RKO (cell line): ENCODE measurements at regions not wholly inside any gene's neighbourhood (a gene's known extent, or its start where the extent isn't known, plus 50 kb on each side); places are given as distances from the start of the nearest gene placed in this dataset.

Source experiments
- DNase-seq: peaks from one replicate; pipeline ENCODE4 v3.0.0-alpha.2; 2016; ENCODE audit warnings: low spot score

DNA sequence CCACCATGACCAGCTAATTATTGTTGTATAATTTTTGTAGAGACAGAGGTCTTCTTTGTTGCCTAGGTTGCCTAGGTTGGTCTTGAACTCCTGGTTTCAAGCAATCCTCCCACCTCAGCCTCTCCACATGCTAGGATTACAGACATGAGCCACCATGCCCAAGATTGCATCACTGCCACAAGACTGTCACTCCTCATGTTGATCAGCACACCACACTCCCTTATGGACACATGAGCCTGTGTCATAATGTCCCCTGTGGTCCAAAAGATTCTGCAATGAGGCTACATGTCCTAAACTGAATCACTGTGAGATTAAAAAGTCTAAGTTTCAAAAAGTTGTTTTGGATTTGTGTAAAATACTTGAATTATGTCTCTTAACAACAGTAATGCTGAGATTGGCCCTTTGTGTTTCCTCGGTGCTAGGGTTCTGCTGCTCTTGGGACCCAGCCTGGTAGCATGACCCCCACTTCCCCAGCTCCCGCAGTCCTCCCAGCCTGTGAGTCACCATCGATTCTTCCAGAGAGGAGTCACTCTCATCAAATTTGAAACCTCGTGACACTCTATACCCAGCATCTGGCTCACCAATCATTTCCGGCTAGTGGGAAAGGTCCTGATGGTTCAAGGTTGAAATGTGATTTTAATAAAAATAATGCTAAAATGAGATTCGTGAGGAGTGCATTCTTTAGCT, 890.9 kb downstream of the VRK1 start:
- no peak for DNase-seq

DNA sequence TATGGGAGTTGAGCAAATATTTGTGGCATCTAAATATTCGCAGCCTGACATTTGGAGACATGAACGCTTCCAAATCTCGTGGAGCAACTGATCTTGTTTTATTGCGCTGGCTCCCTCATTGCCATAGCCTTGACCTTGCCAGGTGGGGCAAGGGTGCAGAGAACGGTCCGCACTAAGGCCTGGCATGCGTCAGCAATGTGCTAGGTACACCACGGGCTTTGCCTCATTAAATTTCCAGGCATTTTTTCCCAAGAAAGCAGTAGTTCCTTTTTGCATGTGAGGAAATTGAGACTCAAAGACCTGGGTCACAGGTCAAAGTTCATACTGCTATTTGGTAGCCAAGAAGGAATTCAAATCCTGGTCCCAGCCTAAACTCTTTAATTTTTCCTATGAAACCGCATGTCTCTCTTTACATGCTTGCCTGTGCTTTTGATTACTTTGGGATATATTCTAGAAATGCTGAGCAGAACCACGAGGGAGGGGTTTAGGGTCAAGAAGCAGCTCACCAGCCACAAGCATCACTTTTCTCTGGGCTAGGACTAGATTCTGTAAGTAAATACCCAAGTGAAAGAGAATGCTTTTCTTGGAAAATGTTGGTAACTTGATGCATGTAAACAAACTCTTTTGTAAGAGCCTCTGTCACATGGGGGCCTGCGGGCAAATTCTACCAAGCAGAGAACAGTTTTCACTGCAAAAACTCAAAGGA, 891.6 kb downstream of the VRK1 start:
- DNase-seq: no peak

DNA sequence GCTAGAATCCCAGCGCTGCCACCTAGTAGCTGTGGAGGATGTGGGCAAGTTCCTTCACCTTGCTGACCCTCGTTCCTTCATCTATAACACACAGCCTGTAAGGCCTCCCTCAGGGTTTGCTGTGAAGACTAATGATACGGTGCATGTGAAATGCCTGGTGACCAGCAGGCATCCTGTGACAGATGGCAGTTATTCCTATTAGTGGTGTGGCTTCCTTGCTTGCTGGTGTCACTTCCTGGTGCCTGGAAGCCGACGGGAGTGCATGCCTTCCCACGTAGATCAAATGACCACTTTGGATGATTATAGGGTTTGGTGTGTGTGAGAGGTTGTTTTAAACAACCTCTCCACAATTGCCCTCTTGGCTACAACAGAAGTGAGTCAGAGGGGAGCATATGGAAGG, 894.9 kb downstream of the VRK1 start:
- no peak for DNase-seq

DNA sequence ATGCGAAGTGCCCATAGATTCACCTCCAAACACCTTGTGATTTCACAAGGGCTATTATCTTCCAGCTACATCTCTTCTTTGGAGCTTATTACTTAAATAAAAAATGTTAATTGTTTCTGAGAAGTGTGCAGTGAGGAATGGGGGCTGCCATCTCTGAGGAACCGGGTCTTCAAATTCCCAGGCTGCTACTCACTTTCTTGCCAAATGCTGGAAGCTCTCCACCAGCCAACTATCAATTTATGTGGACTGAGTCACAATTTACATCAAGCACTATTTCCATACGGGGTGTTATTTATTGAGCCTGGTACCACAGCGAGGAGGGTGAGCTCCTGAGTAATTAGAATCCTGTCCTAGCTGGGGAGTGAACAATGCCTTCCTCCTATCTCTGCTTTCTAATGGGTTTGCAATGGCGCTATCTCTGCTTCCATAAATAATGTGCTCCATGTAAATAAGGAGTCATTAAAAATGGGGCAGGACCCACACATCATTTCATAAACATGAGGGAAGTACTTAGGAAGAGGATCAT, 898.3 kb downstream of the VRK1 start:
- DNase-seq: no peak

DNA sequence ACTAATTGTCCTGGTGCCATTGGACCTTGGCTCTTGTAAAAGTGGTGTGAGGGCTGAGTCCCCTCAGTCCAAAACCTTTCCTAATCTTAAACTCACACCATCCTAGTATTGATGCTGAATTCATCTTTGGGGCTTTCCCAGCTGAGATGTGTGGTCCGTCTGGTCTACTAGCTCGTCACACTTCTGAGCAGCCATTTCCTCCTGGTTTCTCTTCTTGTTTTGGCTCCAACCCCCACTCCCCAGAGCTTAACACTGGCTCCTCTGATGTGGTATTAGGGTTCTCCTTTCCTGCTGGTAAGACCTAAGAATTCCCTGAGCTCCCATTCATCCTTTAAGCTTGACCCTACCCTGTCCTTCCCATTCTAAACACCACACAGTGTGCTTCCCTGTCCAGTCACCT, 900.6 kb downstream of the VRK1 start:
- no peak for DNase-seq

DNA sequence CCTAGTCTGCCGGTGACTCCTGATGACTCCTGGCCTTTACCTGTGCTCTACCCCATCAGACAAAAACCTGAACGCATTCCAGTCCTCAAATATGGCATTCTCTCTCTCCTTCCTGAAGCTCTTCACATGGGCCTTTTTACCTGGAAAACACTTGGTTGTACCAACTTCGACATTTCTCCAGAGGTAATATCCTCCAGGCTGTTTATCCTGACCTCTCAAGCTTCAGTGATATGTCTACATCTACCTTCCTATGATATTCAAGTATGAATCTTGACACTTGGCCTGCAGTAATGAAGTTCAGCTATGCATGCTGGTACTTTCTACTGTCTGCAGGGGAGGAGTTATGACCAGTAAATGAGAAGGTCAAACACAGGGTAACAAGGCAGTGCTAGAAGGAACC, 901.8 kb downstream of the VRK1 start:
- DNase-seq: no peak

DNA sequence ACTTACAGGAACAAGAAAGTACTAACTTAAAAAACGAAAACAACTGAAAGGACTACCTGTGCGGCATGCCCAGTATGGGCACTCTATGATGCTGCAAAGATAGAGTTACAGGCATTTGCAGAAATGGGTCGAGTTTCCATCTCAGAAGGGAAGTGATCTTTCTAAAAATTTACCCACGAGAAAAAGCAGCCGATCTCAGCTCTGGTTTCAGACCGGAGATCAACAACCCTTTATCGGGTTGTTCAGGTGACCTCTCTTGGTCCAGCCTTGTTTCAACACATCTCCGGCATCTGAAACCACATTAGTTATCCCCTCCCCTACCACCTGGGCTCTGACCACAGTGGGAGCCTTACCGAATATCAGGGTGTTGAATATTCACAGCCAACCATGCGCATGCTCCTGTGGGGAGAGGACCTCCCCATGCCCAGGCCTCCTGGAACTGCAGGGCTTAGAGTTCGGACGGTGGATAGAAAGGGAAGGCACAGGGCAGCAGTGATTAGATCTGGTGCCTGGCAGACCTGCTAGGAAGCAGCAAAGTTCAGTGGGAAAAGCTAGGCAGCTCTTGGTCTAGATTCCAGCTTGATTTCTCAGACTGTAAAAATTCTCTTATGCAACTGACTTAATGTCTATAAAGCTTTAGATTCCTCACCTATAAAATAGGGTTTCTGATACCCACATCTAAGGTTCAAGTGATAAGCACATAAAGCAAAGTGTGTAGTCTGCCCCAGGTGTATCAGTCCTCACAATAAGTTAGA, 906.0 kb downstream of the VRK1 start:
- no peak for DNase-seq

DNA sequence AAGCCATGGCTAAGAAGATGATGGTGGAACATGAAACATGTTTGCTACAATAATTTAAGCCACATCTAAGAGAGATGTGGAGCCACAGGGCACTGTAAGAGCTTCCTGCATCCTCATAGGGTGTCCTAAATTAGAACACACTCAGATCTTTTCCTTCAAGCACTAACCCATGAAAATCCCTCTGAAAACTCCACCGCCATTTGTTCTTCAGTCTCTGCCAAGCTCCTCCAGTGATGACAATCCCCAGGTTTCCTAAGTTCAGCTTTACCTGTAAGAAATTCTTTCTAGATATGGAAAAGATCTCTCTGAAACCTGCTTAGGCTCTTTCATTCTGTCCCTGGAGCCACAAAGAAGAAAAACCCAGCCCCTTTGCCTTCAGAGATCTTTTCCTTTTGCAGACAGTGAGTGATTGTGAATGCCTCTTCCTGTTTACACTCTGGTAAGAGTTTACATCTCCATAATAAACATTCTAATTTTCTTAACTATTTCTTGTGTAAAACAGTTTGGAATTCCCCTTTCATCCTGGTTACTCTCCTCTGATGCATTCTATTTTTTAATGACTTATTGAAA, 907.2 kb downstream of the VRK1 start:
- DNase-seq: no peak

DNA sequence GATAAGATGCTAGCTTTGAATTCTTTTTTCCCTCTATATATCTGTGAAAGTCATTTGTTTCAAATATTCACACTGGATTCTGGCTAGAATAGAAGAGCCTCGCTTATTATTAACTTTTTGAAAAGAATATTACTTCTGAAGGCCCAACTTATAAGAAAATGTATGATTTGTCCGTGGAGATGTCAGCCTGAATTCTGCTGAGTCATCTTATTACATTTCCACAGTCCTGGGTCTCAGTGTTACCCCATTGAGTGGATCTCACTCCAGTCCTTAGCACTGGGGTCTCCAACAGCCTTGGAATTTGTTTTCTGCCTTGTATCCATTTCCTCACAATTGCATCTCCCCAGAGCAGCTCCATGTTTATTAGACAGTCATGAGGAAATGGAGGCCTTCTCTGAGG, 907.9 kb downstream of the VRK1 start:
- DNase-seq: no peak

DNA sequence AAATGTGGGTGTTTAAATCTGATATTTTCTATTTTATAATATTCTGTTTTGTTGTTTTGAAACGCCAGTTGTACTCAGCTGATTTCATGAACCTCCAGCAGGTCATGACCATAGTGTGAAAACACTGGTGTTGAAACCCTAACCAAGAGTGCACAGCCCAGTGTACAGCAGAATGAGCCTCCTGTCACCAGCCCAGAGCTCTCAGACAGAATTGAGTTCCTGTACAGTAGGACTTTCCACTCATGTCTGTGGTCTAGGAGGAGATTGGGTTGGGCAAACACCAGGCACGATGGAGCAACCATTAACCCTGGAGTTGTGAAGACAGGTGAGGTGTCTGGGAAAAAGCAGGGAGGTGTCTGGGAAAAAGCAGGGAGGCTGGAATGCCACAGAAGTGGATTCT, 908.8 kb downstream of the VRK1 start:
- no peak for DNase-seq

DNA sequence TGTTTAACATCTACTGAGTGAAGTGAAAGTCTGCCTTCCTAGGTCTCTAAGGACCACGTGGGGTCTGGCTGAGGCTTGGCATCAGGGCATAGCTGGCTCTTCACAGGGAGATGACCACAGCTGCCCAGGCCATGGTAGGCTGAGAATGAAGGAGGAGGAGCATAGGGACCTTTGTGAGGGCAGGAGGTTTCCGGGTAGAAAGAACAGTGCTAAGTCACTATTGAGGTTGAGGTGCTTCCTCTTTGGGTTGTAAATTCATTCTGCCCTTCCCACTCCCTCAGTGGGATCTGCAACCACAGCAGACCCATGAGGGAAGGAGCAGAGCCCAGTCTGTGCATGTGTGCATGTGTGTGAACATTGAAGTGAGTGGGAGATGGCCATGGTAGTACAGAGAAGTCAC, 909.6 kb downstream of the VRK1 start:
- DNase-seq: no peak

DNA sequence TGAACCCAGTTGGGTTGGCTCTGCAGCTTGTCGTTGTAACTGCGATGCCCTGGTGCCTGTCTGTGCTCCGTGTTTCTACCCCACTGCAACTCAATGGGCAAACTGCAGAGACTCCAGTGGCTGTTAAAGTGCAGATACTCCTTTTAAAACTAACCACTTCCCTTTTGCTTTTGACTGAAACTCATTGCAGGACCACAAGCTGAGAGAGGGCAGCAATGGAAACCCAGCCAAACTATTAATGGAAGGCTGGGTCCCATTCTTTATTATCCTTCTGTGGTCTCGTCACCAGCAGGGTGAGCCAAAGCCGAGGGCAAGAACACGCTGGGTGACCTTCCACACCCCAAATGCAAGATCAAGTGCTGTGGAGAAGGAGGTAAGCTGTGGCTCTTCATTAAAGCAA, 910.4 kb downstream of the VRK1 start:
- no peak for DNase-seq

DNA sequence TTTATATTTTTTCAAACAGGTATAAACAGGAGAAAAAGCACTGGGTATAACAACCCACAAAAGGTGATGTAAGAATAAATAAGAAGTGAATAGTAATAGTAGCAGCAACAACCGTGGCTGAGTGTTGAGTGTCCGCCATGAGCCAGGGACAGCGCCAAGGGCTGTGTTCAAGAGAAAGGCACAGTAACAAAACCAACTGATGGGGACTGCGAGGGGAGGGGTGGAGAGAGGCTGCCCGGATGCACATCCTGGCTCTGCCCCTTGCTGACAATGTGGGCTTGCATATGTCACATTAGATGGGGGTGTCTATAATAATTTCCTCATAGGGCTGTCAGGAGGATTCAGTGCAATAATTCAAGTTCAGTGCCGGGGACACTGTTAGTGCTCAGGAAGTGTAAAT, 912.4 kb downstream of the VRK1 start:
- DNase-seq: no peak

DNA sequence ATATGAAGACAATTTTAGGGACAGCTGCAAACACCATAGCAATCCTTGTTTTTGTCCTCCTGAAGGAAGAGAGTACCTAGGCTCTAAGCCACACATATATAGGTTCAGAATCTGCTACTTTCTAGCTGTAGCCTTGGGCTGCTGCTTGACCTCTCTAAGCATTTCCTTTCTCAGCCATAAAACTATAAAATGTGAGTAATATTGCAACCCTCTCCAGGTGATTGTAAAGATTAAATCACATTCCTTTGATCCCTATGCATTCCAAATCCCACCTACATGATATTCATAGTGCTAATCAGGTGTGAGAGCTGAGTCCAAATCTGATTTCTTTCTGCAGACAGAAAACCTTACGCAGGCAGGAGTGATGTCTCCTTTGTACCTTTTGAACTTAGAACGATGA, 913.5 kb downstream of the VRK1 start:
- no peak for DNase-seq

DNA sequence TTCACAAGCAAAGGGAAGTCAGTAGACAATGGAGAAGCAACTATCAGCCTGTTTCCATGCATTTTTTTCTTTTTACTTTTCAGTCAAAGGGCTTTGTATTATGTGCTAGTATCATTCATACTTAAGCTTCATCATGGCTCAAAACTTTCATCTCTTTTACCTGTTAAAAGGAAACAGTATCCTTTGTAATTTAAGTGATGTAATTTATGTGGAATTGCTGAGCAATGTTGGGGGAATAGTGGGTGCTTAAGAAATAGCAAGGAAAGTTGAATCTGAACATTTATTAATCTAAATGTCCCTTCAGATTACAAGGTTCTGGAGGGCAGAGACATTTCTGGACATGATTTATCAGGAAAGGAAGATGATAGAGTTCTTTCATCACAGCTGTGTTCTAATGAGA, 915.3 kb downstream of the VRK1 start:
- DNase-seq: no peak

DNA sequence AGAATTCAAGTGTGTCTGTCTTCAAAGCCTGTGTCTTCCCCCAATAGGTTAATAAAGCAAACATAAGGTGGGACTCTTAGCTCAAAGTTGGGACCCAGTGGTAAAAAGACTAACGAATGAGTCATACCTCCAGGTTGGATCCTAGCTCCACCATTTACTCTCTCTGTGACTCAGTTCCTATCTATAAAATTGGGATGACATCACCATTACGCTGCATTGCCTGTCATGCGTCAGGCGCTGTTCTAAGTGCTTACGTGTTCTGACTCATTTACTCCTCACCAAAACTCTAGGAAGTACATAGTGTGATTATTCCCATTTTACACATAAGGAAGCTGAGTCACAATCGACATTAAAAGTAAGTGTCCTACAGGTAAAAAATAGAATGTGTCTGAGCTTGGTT, 915.8 kb downstream of the VRK1 start:
- DNase-seq: peak; percentile 86

DNA sequence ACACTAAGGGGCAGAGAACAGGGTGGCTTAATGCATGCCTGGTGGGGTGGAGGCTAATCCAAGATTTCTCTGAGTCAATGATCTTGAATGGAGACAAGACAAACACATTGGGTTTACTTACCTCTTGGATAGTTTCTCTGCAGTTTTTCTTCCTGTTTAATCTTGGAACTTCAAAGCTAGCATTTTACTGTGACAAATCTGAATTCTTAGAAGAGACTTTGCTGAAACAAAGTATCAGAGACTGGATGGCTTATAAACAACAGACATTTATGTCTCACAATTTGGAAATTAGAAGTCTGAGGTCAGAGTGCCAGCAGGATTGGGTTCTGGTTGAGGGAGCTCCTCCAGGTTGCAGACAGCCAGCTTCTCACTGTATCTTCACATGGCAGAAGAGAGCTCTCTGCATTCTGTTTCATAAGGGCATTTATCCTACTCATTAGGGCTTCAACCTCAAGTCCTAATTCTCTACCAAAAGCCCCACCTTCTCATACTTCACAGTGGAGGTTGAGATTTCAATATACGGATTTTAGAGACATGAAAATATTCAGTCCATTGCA, 921.8 kb downstream of the VRK1 start:
- no peak for DNase-seq

DNA sequence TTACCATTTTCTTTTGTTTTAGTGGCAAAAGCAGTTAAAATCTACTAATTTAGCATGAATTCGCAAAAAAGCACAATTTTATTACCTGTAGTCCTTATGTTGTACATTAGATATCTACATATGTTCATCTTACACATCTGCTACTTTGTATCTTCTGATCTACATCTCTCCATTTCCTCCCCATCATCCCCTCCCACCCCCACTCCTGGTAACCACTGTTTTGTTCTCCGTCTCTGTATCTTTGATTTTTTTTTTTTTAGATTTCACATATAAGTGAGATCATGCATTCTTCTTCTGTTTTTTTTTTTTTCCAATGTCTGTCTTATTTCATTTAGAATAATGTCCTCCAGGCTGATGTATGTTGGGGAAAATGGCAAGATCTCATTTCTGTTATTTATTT, 922.7 kb downstream of the VRK1 start:
- DNase-seq: no peak

DNA sequence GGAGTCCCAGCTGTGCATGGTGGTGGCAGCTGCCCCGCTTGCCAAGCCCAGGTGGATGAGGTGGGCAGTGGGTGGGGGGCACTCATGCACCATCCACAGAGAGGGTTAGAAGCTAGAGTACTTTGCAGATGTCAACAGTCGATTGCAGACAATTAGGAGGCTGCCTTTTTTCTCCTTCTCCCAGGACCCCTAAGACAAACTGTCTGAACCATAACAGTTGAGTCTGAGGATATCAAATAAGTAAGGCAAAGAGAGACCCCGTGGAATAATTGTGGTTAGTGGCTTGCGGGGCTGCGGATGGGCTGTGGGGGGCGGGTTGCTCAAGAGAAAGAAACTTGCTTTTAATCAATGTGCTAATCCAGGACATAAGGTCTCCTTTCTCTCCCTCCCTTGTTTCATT, 926.2 kb downstream of the VRK1 start:
- DNase-seq: no peak

DNA sequence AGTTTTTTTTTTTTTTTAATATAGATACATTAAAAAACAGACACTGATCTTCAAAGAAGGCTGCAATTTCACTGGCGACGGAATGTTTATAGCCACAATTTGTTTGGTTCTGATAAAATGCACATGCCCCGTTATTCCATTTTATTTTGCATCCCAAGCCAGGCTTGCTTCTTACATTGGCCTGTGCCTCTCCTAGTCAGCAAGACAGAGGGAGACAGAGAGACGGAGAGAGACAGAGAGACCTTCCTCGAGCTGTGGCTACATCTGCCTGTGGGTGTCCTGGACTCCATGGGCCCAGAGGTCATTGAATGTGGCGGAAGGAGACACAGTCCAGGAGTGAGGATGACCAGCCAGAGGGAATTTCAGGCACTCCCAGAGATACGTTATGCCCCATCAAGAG, 926.6 kb downstream of the VRK1 start:
- no peak for DNase-seq

DNA sequence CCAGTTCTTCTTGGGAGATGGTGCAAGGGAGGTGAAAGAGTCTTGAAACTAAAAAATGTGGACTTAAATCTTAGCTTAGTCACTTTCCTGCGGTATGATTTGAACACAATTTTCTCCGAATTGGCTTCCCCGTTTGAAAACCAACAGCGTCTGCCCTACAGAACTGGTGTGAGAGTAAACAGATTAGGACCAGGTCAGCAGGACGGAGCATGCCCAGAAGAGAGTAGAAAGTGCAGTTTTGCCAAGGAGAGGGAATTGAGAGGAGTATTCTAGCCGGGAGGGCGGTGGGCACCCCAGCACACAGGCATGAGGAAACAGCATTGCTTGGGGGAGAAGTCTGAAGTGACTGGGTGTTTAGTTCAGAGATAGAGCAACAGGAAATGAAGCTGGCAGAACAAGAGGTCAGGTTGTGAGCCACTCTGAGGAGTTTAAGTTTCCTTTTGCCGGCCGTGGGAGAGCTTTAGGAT, 927.1 kb downstream of the VRK1 start:
- no peak for DNase-seq

DNA sequence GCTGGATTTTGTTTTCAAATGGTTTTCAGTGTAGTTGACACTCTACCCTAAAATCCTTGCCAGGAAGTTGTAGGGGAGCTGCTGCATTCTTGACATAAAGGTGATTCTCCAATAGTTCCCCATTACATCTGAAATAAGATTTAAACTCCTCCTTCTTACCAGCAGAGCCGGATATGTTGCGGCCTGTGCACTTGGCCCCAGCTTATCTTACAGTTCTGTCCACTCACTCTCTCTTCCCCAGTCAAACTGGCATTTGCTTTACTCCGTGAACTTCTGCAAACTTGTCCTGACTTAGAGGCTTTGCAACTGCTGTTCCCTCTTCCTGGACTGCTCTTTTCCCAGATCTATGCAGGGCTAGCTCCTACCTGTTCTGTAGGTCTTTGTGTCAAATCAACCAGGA, 929.5 kb downstream of the VRK1 start:
- DNase-seq: no peak
